ENCODE measurements at regions not wholly inside any gene's neighbourhood (a gene's known extent, or its start where the extent isn't known, plus 50 kb on each side); places are given as distances from the start of the nearest gene placed in this dataset.
"Not testable (repeated sequence)": the region's sequence is repeated elsewhere in the genome, so short reads cannot be mapped to it uniquely, and the experiment has no call there.

- Histone ChIP-seq H3K4me1 (ENCODE audit: control insufficient read depth, extremely low read depth, insufficient read depth, low read length) (no peaks in the 10 kb centered on the region), H3K4me2 (ENCODE audit: extremely low read depth, insufficient read depth, low read length) (no peak overlapping the region), H4K20me1 (ENCODE audit: control insufficient read depth, extremely low read depth, insufficient read depth, low read length) (no peaks in the 10 kb centered on the region), H3K27ac (ENCODE audit: insufficient read depth, low read length) (no peak overlapping the region), H2AFZ (ENCODE audit: low read length) (no peak overlapping the region), H3K9ac (ENCODE audit: insufficient read depth, low read length) (no peak overlapping the region), H3K27me3 (ENCODE audit: control insufficient read depth, insufficient read depth, low read length) (no peaks in the 10 kb centered on the region), H3K79me2 (ENCODE audit: control insufficient read depth, insufficient read depth, low read length) (no peaks in the 10 kb centered on the region), H3K36me3 (ENCODE audit: control insufficient read depth, insufficient read depth, low read length) (no peaks in the 10 kb centered on the region), H3K4me3 (replicated peaks in 1 of 4; ENCODE audit: control extremely low read depth in 1 of 4, insufficient read depth in 1 of 4, low read depth in 3 of 4, low read length in 4 of 4) (no peak overlapping the region), H3K9me3 (ENCODE audit: control insufficient read depth, insufficient read depth, low read depth, low read length) (no peaks in the 10 kb centered on the region)
- DNase-seq (ENCODE audit: low read depth in 2 of 2) = no peak
- no peak for TF ChIP-seq EZH2 (IDR thresholded peaks at IDR 0.05; ENCODE audit: low read length, missing control alignments)
- TF ChIP-seq, protein P1, sequence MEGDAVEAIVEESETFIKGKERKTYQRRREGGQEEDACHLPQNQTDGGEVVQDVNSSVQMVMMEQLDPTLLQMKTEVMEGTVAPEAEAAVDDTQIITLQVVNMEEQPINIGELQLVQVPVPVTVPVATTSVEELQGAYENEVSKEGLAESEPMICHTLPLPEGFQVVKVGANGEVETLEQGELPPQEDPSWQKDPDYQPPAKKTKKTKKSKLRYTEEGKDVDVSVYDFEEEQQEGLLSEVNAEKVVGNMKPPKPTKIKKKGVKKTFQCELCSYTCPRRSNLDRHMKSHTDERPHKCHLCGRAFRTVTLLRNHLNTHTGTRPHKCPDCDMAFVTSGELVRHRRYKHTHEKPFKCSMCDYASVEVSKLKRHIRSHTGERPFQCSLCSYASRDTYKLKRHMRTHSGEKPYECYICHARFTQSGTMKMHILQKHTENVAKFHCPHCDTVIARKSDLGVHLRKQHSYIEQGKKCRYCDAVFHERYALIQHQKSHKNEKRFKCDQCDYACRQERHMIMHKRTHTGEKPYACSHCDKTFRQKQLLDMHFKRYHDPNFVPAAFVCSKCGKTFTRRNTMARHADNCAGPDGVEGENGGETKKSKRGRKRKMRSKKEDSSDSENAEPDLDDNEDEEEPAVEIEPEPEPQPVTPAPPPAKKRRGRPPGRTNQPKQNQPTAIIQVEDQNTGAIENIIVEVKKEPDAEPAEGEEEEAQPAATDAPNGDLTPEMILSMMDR (conservative IDR thresholded peaks at IDR 0.05 in 1 of 2, IDR thresholded peaks at IDR 0.05 in 1 of 2; ENCODE audit: low read depth in 1 of 2, low read length in 2 of 2) = no peak
Measured at GRCh38 chr12:20006871-20007730, 361.2 kb upstream of the PDE3A start.

GRCh38 chr12:20009965-20010364 lies 358.4 kb upstream of the PDE3A start:
- not testable (repeated sequence) for H3K9ac ChIP-seq (ENCODE audit: insufficient read depth, low read length); H3K27me3 ChIP-seq (ENCODE audit: control insufficient read depth, insufficient read depth, low read length); H3K4me1 ChIP-seq (ENCODE audit: control insufficient read depth, extremely low read depth, insufficient read depth, low read length); H3K9me3 ChIP-seq (ENCODE audit: control insufficient read depth, insufficient read depth, low read depth, low read length); H4K20me1 ChIP-seq (ENCODE audit: control insufficient read depth, extremely low read depth, insufficient read depth, low read length); H3K4me2 ChIP-seq (ENCODE audit: extremely low read depth, insufficient read depth, low read length); H3K27ac ChIP-seq (ENCODE audit: insufficient read depth, low read length); H3K79me2 ChIP-seq (ENCODE audit: control insufficient read depth, insufficient read depth, low read length); H3K36me3 ChIP-seq (ENCODE audit: control insufficient read depth, insufficient read depth, low read length); DNase-seq (ENCODE audit: low read depth in 2 of 2); H3K4me3 ChIP-seq (replicated peaks in 1 of 4; ENCODE audit: control extremely low read depth in 1 of 4, insufficient read depth in 1 of 4, low read depth in 3 of 4, low read length in 4 of 4); H2AFZ ChIP-seq (ENCODE audit: low read length)

- no peak overlapping the region for H3K4me2 ChIP-seq (ENCODE audit: extremely low read depth, insufficient read depth, low read length)
- H3K4me3 ChIP-seq (replicated peaks in 1 of 4; ENCODE audit: control extremely low read depth in 1 of 4, insufficient read depth in 1 of 4, low read depth in 3 of 4, low read length in 4 of 4) = no peak overlapping the region
- no peak overlapping the region for H3K9ac ChIP-seq (ENCODE audit: insufficient read depth, low read length)
- H3K27ac ChIP-seq (ENCODE audit: insufficient read depth, low read length) = no peak overlapping the region
- no peaks in the 10 kb centered on the region for H3K27me3 ChIP-seq (ENCODE audit: control insufficient read depth, insufficient read depth, low read length)
- H3K4me1 ChIP-seq (ENCODE audit: control insufficient read depth, extremely low read depth, insufficient read depth, low read length) = no peaks in the 10 kb centered on the region
- no peak for DNase-seq (ENCODE audit: low read depth in 2 of 2)
- H3K79me2 ChIP-seq (ENCODE audit: control insufficient read depth, insufficient read depth, low read length) = no peaks in the 10 kb centered on the region
- TF ChIP-seq, protein P1 (conservative IDR thresholded peaks at IDR 0.05 in 1 of 2, IDR thresholded peaks at IDR 0.05 in 1 of 2; ENCODE audit: low read depth in 1 of 2, low read length in 2 of 2) = no peak
- no peak for TF ChIP-seq EZH2 (IDR thresholded peaks at IDR 0.05; ENCODE audit: low read length, missing control alignments)
- no peaks in the 10 kb centered on the region for H3K9me3 ChIP-seq (ENCODE audit: control insufficient read depth, insufficient read depth, low read depth, low read length)
- H2AFZ ChIP-seq (ENCODE audit: low read length) = no peak overlapping the region
- no peaks in the 10 kb centered on the region for H3K36me3 ChIP-seq (ENCODE audit: control insufficient read depth, insufficient read depth, low read length)
- no peaks in the 10 kb centered on the region for H4K20me1 ChIP-seq (ENCODE audit: control insufficient read depth, extremely low read depth, insufficient read depth, low read length)
Measured at GRCh38 chr12:20011200-20011599, 357.1 kb upstream of the PDE3A start.

Data from fibroblast of lung (primary cell).